ENCODE measurements at regions not wholly inside any gene's neighbourhood (a gene's known extent, or its start where the extent isn't known, plus 50 kb on each side); places are given as distances from the start of the nearest gene placed in this dataset.

GRCh38 chr15:31156808-31157207 is 55.3 kb upstream of the TRPM1 start:
- no peaks in the 10 kb centered on the region for H3K79me2 ChIP-seq (ENCODE audit: control insufficient read depth in 1 of 2, insufficient read depth in 2 of 2, low read length in 2 of 2)
- H3K4me3 ChIP-seq (ENCODE audit: extremely low read depth in 1 of 4, insufficient read depth in 2 of 4, low read depth in 3 of 4, low read length in 4 of 4), result no peak overlapping the region
- H2AFZ ChIP-seq (ENCODE audit: low read length), result no peak overlapping the region
- no peak overlapping the region for H2BK15ac ChIP-seq (ENCODE audit: low read length)
- H4K8ac ChIP-seq (ENCODE audit: extremely low read depth, insufficient read depth, low read length), result no peak overlapping the region
- no peak overlapping the region for H2BK120ac ChIP-seq (replicated peaks; ENCODE audit: low read depth, low read length)
- POLR2A ChIA-PET (ENCODE audit: partially characterized antibody), result interaction anchor here (1.3 kb wide), 1 partner anchor 14 kb away, joined by 4 read pairs; no protein-coding TSS in a partner anchor
- CTCF ChIA-PET (ENCODE audit: partially characterized antibody), result interaction anchor here (1.1 kb wide), 1 partner anchor 11 kb away, joined by 3 read pairs; no protein-coding TSS in a partner anchor
- WGBS, 2 experiments (ENCODE audit: extremely low coverage in 1 of 2, insufficient coverage in 1 of 2, insufficient read length in 1 of 2, insufficient replicate concordance in 2 of 2, low coverage in 1 of 2, low lambda C conversion rate in 2 of 2, missing lambda C conversion rate in 1 of 2), result 89% methylated on average over 4 of the region's 4 CpGs; no CpG with 5 or more reads in 1 of the 2 experiments
- H3K23me2 ChIP-seq (ENCODE audit: low read depth, low read length), result no peaks in the 10 kb centered on the region
- no peak overlapping the region for H3K14ac ChIP-seq (ENCODE audit: insufficient read length)
- H3K23ac ChIP-seq (ENCODE audit: insufficient read length), result no peak overlapping the region
- FAIRE-seq (no peak), DNase-seq (ENCODE audit: low read depth in 1 of 2, low spot score in 2 of 2) (no peak)
- H4K20me1 ChIP-seq (replicated peaks in 1 of 2; ENCODE audit: control insufficient read depth in 1 of 2, insufficient read depth in 2 of 2, low read length in 2 of 2), result no peaks in the 10 kb centered on the region
- H3K36me3 ChIP-seq (ENCODE audit: control insufficient read depth in 2 of 4, insufficient read depth in 4 of 4, low read length in 3 of 4), result no peaks in the 10 kb centered on the region
- no peak overlapping the region for H3K9ac ChIP-seq (replicated peaks in 1 of 4; ENCODE audit: extremely low read depth in 1 of 4, low read depth in 3 of 4, low read length in 3 of 4)
- H2BK20ac ChIP-seq (ENCODE audit: low read length), result no peak overlapping the region
- no peak overlapping the region for H2BK5ac ChIP-seq (ENCODE audit: low read depth, low read length)
- no peak overlapping the region for H3K27ac ChIP-seq (ENCODE audit: low read depth, low read length)
- no peak overlapping the region for H2BK12ac ChIP-seq (ENCODE audit: low read depth, low read length)
- no peaks in the 10 kb centered on the region for H3K27me3 ChIP-seq (replicated peaks in 1 of 4; ENCODE audit: control insufficient read depth in 3 of 4, extremely low read depth in 1 of 4, insufficient read depth in 3 of 4, low read length in 3 of 4)
- no peak overlapping the region for H4K5ac ChIP-seq (ENCODE audit: insufficient read length, low read depth, low read length)
- no peak overlapping the region for H3K4me2 ChIP-seq (ENCODE audit: insufficient read depth in 1 of 2, low read depth in 2 of 2, low read length in 2 of 2)
- H3K4me1 ChIP-seq (replicated peaks in 1 of 4; ENCODE audit: control insufficient read depth in 3 of 4, insufficient read depth in 4 of 4, low read length in 3 of 4), result peaks cover 0 to 18% (median 12%) of the 10 kb centered on the region in 4 experiments; a peak in 6 of 7 replicates
- H4K91ac ChIP-seq (replicated peaks; ENCODE audit: insufficient read length, low read length), result no peak overlapping the region
- H3K56ac ChIP-seq (replicated peaks; ENCODE audit: insufficient read length, low read depth, low read length), result no peak overlapping the region
- no peaks in the 10 kb centered on the region for H3K79me1 ChIP-seq (ENCODE audit: low read depth, low read length)
- no peak overlapping the region for H3K18ac ChIP-seq (ENCODE audit: extremely low read depth, low read length)
- H2AK5ac ChIP-seq (ENCODE audit: low read depth, low read length), result no peak overlapping the region
- no peak overlapping the region for H3K4ac ChIP-seq (replicated peaks; ENCODE audit: insufficient read length, low read depth, low read length)
- peaks cover 0 to 2% of the 10 kb centered on the region in 2 experiments; a peak in 2 of 4 replicates for H3K9me3 ChIP-seq (ENCODE audit: insufficient read depth in 2 of 2, low read depth in 1 of 2, low read length in 1 of 2)
- TF ChIP-seq FOSL1 (IDR thresholded peaks at IDR 0.05; ENCODE audit: insufficient read depth, low read depth, low read length), result no peak
- no peak for TF ChIP-seq EZH2 (IDR thresholded peaks at IDR 0.05; ENCODE audit: low read depth, low read length, severe bottlenecking)
- no peak for TF ChIP-seq MAX (IDR thresholded peaks at IDR 0.05)
- no peak for TF ChIP-seq KDM1A (IDR thresholded peaks at IDR 0.05; ENCODE audit: borderline replicate concordance, low read length)
- no peak for TF ChIP-seq SRF (IDR thresholded peaks at IDR 0.05; ENCODE audit: low read depth, low read length)
- no peak for TF ChIP-seq TEAD4 (IDR thresholded peaks at IDR 0.05; ENCODE audit: low read depth, low read length)
- no peak for TF ChIP-seq ASH2L (IDR thresholded peaks at IDR 0.05; ENCODE audit: low read length)
- no peak for TF ChIP-seq PHF8 (conservative IDR thresholded peaks at IDR 0.05; ENCODE audit: low read depth, low read length)
- no peak for TF ChIP-seq SIX5 (IDR thresholded peaks at IDR 0.05; ENCODE audit: low read depth, low read length)
- no peak for TF ChIP-seq BCL11A (IDR thresholded peaks at IDR 0.05; ENCODE audit: low read depth in 2 of 2, low read length in 2 of 2)
- no peak for TF ChIP-seq MAFK (IDR thresholded peaks at IDR 0.05; ENCODE audit: low read depth, low read length)
- no peak for TF ChIP-seq ATF3 (IDR thresholded peaks at IDR 0.05; ENCODE audit: insufficient read depth, low read depth, low read length)
